ENCODE measurements at regions not wholly inside any gene's neighbourhood (a gene's known extent, or its start where the extent isn't known, plus 50 kb on each side); places are given as distances from the start of the nearest gene placed in this dataset.

DNA sequence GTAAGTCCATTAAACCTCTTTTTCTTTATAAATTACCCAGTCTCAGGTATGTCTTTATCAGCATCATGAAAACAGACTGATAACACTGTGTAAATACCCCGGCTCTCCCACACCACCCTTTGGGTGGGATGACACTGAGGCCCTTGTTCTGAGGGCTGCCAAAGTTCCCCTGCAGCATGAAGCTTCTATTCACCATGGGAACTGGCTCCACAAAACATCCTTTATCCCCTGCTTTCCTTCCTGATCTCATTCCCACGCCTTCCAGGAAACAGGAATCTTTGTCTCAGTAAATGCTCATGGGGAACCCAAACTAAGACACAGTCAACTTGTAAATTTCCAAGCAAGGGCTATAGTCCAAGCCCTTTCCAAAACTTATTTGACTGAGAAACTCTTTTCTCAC lies 88.4 kb downstream of the ABCC12 start (continued):
- no peak for TF ChIP-seq CHD7 (IDR thresholded peaks at IDR 0.05; ENCODE audit: insufficient replicate concordance, low read length)
